Endothelial cell of umbilical vein (primary cell): ENCODE measurements at regions not wholly inside any gene's neighbourhood (a gene's known extent, or its start where the extent isn't known, plus 50 kb on each side); places are given as distances from the start of the nearest gene placed in this dataset.

ENCODE experiments used
- BruUV-seq: library from RNA; stranded (reverse); fragments of 400-500 nt; replicated peaks from 2 replicates; lab custom pipeline; 2021; lab: Mats Ljungman, UMichigan
- CTCF ChIA-PET: fragments of 300-600, 350-600 bp; sonication (Branson Sonifier 250); formaldehyde crosslinking; loops from one replicate; lab custom pipeline; 2021; ENCODE audit warnings: antibody characterized with exemption, inconsistent platforms; lab: Charles Lee
- POLR2A ChIA-PET: fragments of 300-600, 350-600 bp; sonication (Branson Sonifier 250); formaldehyde crosslinking; loops from one replicate; lab custom pipeline; 2021; ENCODE audit warnings: antibody characterized with exemption, inconsistent platforms; lab: Charles Lee
- DNase-seq: peaks from one replicate; pipeline ENCODE4 v3.0.0-alpha.2; 2011; ENCODE audit warnings: low read depth, low spot score
- FAIRE-seq: peaks from 2 replicates; lab custom pipeline; 2011; peaks lifted over from hg19 to GRCh38; lab: Jason Lieb, UNC
- H2AFZ ChIP-seq: 2 replicates; pipeline ENCODE4 v1.6.0; 2012; ENCODE audit warnings: low read depth, low read length, control low read depth, inconsistent platforms
- H3K27ac ChIP-seq: 2 replicates; pipeline ENCODE4 v1.5.1; 2011; ENCODE audit warnings: low read depth, mild to moderate bottlenecking, control low read depth, low read length, moderate library complexity; ENCODE audit not compliant: insufficient read depth
- H3K27me3 ChIP-seq, 2 experiments: 2 replicates each; pipeline versions ENCODE4 v1.6.0 to v1.6.1; 2011; ENCODE audit warnings: low read length in 2 of 2, mixed read lengths in 1 of 2; ENCODE audit not compliant: control insufficient read depth in 2 of 2, insufficient read depth in 2 of 2
- H3K36me3 ChIP-seq, 2 experiments: 2 replicates in 1 of 2; 3 replicates in 1 of 2; pipeline ENCODE4 v1.5.1; 2011; ENCODE audit warnings: low read length in 2 of 2, mild to moderate bottlenecking in 1 of 2, moderate library complexity in 1 of 2; ENCODE audit not compliant: control insufficient read depth in 2 of 2, insufficient read depth in 2 of 2; ENCODE audit errors: extremely low read depth in 1 of 2
- H3K4me1 ChIP-seq: 3 replicates; pipeline ENCODE4 v1.5.1; 2011; ENCODE audit warnings: mild to moderate bottlenecking, low read length; ENCODE audit not compliant: control insufficient read depth, insufficient read depth; ENCODE audit errors: extremely low read depth
- H3K4me2 ChIP-seq: 2 replicates; pipeline ENCODE4 v1.6.1; 2011; ENCODE audit warnings: low read length, control low read depth, mixed read lengths; ENCODE audit not compliant: insufficient read depth
- H3K4me3 ChIP-seq, 3 experiments: fragments of 200-600 bp in 1 of 3; sonication (generic), shearing (Covaris generic) in 1 of 3; replicated peaks in 1 of 3; 2 replicates each; pipeline ENCODE4 v1.5.1; 2011 to 2016; ENCODE audit warnings: control low read depth in 3 of 3, low read length in 3 of 3, mild to moderate bottlenecking in 2 of 3, inconsistent platforms in 1 of 3, low read depth in 1 of 3, moderate library complexity in 1 of 3; ENCODE audit not compliant: insufficient read depth in 1 of 3
- H3K79me2 ChIP-seq: 2 replicates; pipeline ENCODE4 v1.6.0; 2012; ENCODE audit warnings: low read length, inconsistent platforms; ENCODE audit not compliant: control insufficient read depth, insufficient read depth
- H3K9ac ChIP-seq: replicated peaks from 2 replicates; pipeline ENCODE3; 2011; ENCODE audit warnings: low read length, control low read depth; ENCODE audit not compliant: insufficient read depth; ENCODE audit errors: extremely low read depth
- H3K9me1 ChIP-seq: replicated peaks from 3 replicates; pipeline ENCODE4 v1.6.0; 2011; ENCODE audit warnings: mild to moderate bottlenecking, low read length; ENCODE audit not compliant: control insufficient read depth, insufficient read depth; ENCODE audit errors: extremely low read depth
- H3K9me3 ChIP-seq: replicated peaks from 2 replicates; pipeline ENCODE4 v1.5.1; 2012; ENCODE audit warnings: low read length, inconsistent platforms; ENCODE audit not compliant: control insufficient read depth, insufficient read depth
- H4K20me1 ChIP-seq: replicated peaks from 2 replicates; pipeline ENCODE3; 2011; ENCODE audit warnings: mild to moderate bottlenecking, low read length; ENCODE audit not compliant: control insufficient read depth, insufficient read depth; ENCODE audit errors: extremely low read depth
- FOS ChIP-seq: IDR thresholded peaks from 2 replicates; pipeline ENCODE4 v1.6.1; 2011; ENCODE audit warnings: mild to moderate bottlenecking, low read length, moderate library complexity, borderline replicate concordance; ENCODE audit not compliant: insufficient read depth
- POLR2AphosphoS5 ChIP-seq: IDR thresholded peaks from 2 replicates; pipeline ENCODE4 v1.6.1; 2012; ENCODE audit warnings: low read depth, mild to moderate bottlenecking, control low read depth, low read length, moderate library complexity; ENCODE audit not compliant: insufficient read depth
- dilution Hi-C: fragments of 300-500 bp; cut with MboI; formaldehyde crosslinking; loops from one replicate; pipeline ENCODE4 v1.15.0; 2019; ENCODE audit warnings: low sequenced_read_pairs; ENCODE audit not compliant: extremely low pct_ligation_motif_present
- intact Hi-C: fragments of 100-400 bp; cut with micrococcal nuclease; formaldehyde crosslinking; loops from one replicate; pipeline ENCODE4 v1.10.0; 2022

GRCh38 chr13:103243495-103243894 lies 177.3 kb upstream of the SLC10A2 start:
- no peak for TF ChIP-seq POLR2AphosphoS5
- Histone ChIP-seq H3K4me2 (no peak overlapping the region), H3K9me3 (no peaks in the 10 kb centered on the region), H3K27me3 (no peaks in the 10 kb centered on the region), H3K4me3 (no peak overlapping the region), H3K9ac (no peak overlapping the region), H3K4me1 (no peaks in the 10 kb centered on the region), H3K79me2 (no peaks in the 10 kb centered on the region), H3K36me3 (no peaks in the 10 kb centered on the region), H4K20me1 (no peaks in the 10 kb centered on the region), H3K9me1 (no peaks in the 10 kb centered on the region), H3K27ac (no peak overlapping the region), H2AFZ (no peak overlapping the region)
- dilution Hi-C loops (no loop called here), intact Hi-C loops (no loop called here)
- POLR2A ChIA-PET: no interaction called here
- no peak for DNase-seq
- FAIRE-seq: no peak
- BruUV-seq: no TSS peak
- CTCF ChIA-PET: no interaction called here

DNA sequence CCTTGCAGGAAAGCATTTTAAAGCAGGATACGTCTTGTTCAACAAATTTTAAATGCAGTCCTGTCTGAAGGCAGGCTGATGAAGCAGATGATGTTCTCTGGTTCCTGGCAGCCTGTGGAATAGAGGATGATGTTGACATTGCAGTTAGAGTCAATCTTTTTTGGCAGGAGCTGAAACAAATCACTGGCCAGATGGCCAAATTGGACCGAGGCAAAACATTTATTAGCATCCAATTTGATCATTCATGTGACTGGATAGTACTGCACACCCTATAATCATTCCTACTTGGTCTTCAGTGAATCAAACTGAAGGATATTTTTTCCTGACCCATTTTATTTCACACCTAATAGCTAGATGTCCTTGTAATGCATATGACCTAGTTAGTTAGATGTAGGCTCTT lies 172.2 kb upstream of the SLC10A2 start:
- no peak overlapping the region for H3K4me3 ChIP-seq
- H3K79me2 ChIP-seq: no peaks in the 10 kb centered on the region
- no peaks in the 10 kb centered on the region for H4K20me1 ChIP-seq
- intact Hi-C loops: no loop called here
- H3K9me1 ChIP-seq: no peaks in the 10 kb centered on the region
- H3K9ac ChIP-seq: no peak overlapping the region
- dilution Hi-C loops: no loop called here
- no peak for TF ChIP-seq POLR2AphosphoS5
- no peak for TF ChIP-seq FOS
- H3K27me3 ChIP-seq: no peaks in the 10 kb centered on the region
- ChIA-PET CTCF (no interaction called here), POLR2A (no interaction called here)
- BruUV-seq: no TSS peak
- H3K9me3 ChIP-seq: peaks cover 2% of the 10 kb centered on the region
- DNase-seq (no peak), FAIRE-seq (no peak)
- H3K36me3 ChIP-seq: no peaks in the 10 kb centered on the region
- H3K4me2 ChIP-seq: no peak overlapping the region
- no peak overlapping the region for H2AFZ ChIP-seq
- no peaks in the 10 kb centered on the region for H3K4me1 ChIP-seq
- no peak overlapping the region for H3K27ac ChIP-seq
